AG04449 (cell line): ENCODE measurements at regions not wholly inside any gene's neighbourhood (a gene's known extent, or its start where the extent isn't known, plus 50 kb on each side); places are given as distances from the start of the nearest gene placed in this dataset.

Source experiments
- CTCF ChIA-PET: fragments of 350-600 bp; formaldehyde crosslinking; extraction: SDS; loops from one replicate; lab custom pipeline; 2021; ENCODE audit warnings: antibody characterized with exemption; lab: Yijun Ruan, JAX
- POLR2A ChIA-PET: fragments of 400-600, 350-600 bp; formaldehyde crosslinking; extraction: SDS; loops from one replicate; lab custom pipeline; 2020; ENCODE audit warnings: antibody characterized with exemption, inconsistent platforms; lab: Yijun Ruan, JAX
- DNase-seq: peaks from one replicate; pipeline ENCODE4 v3.0.0-alpha.2; 2010; ENCODE audit warnings: low read depth, low spot score
- H3K4me3 ChIP-seq: 2 replicates; pipeline ENCODE4 v1.5.1; 2011; ENCODE audit warnings: low read depth, mild to moderate bottlenecking, control low read depth, low read length
- CTCF ChIP-seq: IDR thresholded peaks from one replicate; pipeline ENCODE4 v1.5.1; 2011; ENCODE audit warnings: mild to moderate bottlenecking, moderate library complexity, low read length, control low read depth, inconsistent platforms; ENCODE audit not compliant: insufficient read depth; ENCODE audit errors: missing control alignments

GRCh38 chr1:43083375-43083891 lies 88.7 kb downstream of the EBNA1BP2 start:
- POLR2A ChIA-PET: no interaction called here
- CTCF ChIA-PET: interaction anchor here (1.1 to 3.0 kb wide), 6 partner anchors 8 to 306 kb away, joined by 3 to 28 read pairs (median 6); no protein-coding TSS in a partner anchor

GRCh38 chr1:43082740-43083139 lies 89.3 kb downstream of the EBNA1BP2 start:
- ChIA-PET POLR2A (no interaction called here), CTCF (interaction anchor here (1.7 to 3.0 kb wide), 2 partner anchors 9 to 170 kb away, joined by 6 to 17 read pairs; no protein-coding TSS in a partner anchor)
- DNase-seq: no peak
- no peak for TF ChIP-seq CTCF
- no peak overlapping the region for H3K4me3 ChIP-seq

More at GRCh38 chr1:43083375-43083891, 88.7 kb downstream of the EBNA1BP2 start:
- no peak overlapping the region for H3K4me3 ChIP-seq
- TF ChIP-seq CTCF: no peak
- no peak for DNase-seq

GRCh38 chr1:43077273-43077672 lies 94.8 kb downstream of the EBNA1BP2 start:
- no peak for TF ChIP-seq CTCF
- H3K4me3 ChIP-seq: no peak overlapping the region
- ChIA-PET CTCF (interaction anchor here (1.5 to 11.2 kb wide), 2 partner anchors 157 to 300 kb away, joined by 5 to 927 read pairs; no protein-coding TSS in a partner anchor), POLR2A (no interaction called here)
- no peak for DNase-seq

- CTCF ChIA-PET: interaction anchor here (0.7 to 11.2 kb wide), 20 partner anchors 10 to 315 kb away, joined by 3 to 927 read pairs (median 5); partner anchors contain the start of gene ZNF691
- TF ChIP-seq CTCF: no peak
- POLR2A ChIA-PET: no interaction called here
- no peak for DNase-seq
- no peak overlapping the region for H3K4me3 ChIP-seq
Measured at GRCh38 chr1:43074709-43075108, 97.4 kb downstream of the EBNA1BP2 start.

- TF ChIP-seq CTCF: no peak
- CTCF ChIA-PET: interaction anchor here (0.6 to 11.2 kb wide), 57 partner anchors 8 to 390 kb away, joined by 3 to 927 read pairs (median 6); partner anchors contain the start of genes C1orf50, P3H1, TMEM269 and ZNF691
- no peak for DNase-seq
- H3K4me3 ChIP-seq: no peak overlapping the region
- POLR2A ChIA-PET: interaction anchor here (0.6 to 1.4 kb wide), 4 partner anchors 115 to 306 kb away, joined by 3 to 7 read pairs (median 4); partner anchors contain the start of gene C1orf50
Measured at GRCh38 chr1:43074244-43074643, 97.8 kb downstream of the EBNA1BP2 start.

GRCh38 chr1:43073490-43074230 lies 98.4 kb downstream of the EBNA1BP2 start:
- TF ChIP-seq CTCF: peak; percentile 71
- DNase-seq: no peak
- H3K4me3 ChIP-seq: no peak overlapping the region
- POLR2A ChIA-PET: interaction anchor here (0.6 to 1.4 kb wide), 5 partner anchors 114 to 306 kb away, joined by 3 to 7 read pairs (median 5); partner anchors contain the start of gene C1orf50
- CTCF ChIA-PET: interaction anchor here (0.6 to 11.2 kb wide), 57 partner anchors 9 to 496 kb away, joined by 3 to 927 read pairs (median 6); partner anchors contain the start of genes C1orf50, P3H1, TMEM269 and ZNF691
